GM21717 (cell line): ENCODE measurements at regions not wholly inside any gene's neighbourhood (a gene's known extent, or its start where the extent isn't known, plus 50 kb on each side); places are given as distances from the start of the nearest gene placed in this dataset.

Experiments
- ATAC-seq: cut with Tn5 transposase; IDR thresholded peaks from one replicate; pipeline ENCODE4 v1.9.1; 2021; ENCODE audit warnings: mild to moderate bottlenecking, moderate library complexity; ENCODE audit not compliant: unreplicated experiment

GRCh38 chr2:21280793-21281192 is 157.0 kb downstream of the TDRD15 start:
- ATAC-seq, result no peak

GRCh38 chr2:21281384-21281783 is 157.6 kb downstream of the TDRD15 start:
- ATAC-seq, result no peak

GRCh38 chr2:21281791-21282514 is 158.2 kb downstream of the TDRD15 start:
- ATAC-seq, result no peak

GRCh38 chr2:21282515-21282898 is 158.7 kb downstream of the TDRD15 start:
- ATAC-seq, result no peak

GRCh38 chr2:21288299-21288698 is 164.5 kb downstream of the TDRD15 start:
- ATAC-seq, result no peak

- no peak for ATAC-seq
Measured at GRCh38 chr2:21288739-21289520, 165.2 kb downstream of the TDRD15 start.

GRCh38 chr2:21289551-21289950 is 165.8 kb downstream of the TDRD15 start:
- ATAC-seq, result no peak

GRCh38 chr2:21289989-21290388 is 166.2 kb downstream of the TDRD15 start:
- no peak for ATAC-seq

GRCh38 chr2:21291426-21291825 is 167.7 kb downstream of the TDRD15 start:
- no peak for ATAC-seq

GRCh38 chr2:21294446-21294845 is 170.7 kb downstream of the TDRD15 start:
- no peak for ATAC-seq

- no peak for ATAC-seq
Measured at GRCh38 chr2:21299411-21299810, 175.6 kb downstream of the TDRD15 start.

GRCh38 chr2:21301871-21302455 is 178.2 kb downstream of the TDRD15 start:
- no peak for ATAC-seq

GRCh38 chr2:21303876-21304275 is 180.1 kb downstream of the TDRD15 start:
- ATAC-seq, result no peak

- ATAC-seq, result no peak
Measured at GRCh38 chr2:21305581-21305980, 181.8 kb downstream of the TDRD15 start.

- no peak for ATAC-seq
Measured at GRCh38 chr2:21306235-21306634, 182.5 kb downstream of the TDRD15 start.

- no peak for ATAC-seq
Measured at GRCh38 chr2:21307037-21307436, 183.3 kb downstream of the TDRD15 start.

- ATAC-seq, result no peak
Measured at GRCh38 chr2:21310493-21310892, 186.7 kb downstream of the TDRD15 start.

- no peak for ATAC-seq
Measured at GRCh38 chr2:21314322-21314835, 190.6 kb downstream of the TDRD15 start.

- no peak for ATAC-seq
Measured at GRCh38 chr2:21317131-21317530, 193.4 kb downstream of the TDRD15 start.

GRCh38 chr2:21318263-21318662 is 194.5 kb downstream of the TDRD15 start:
- ATAC-seq, result no peak

- no peak for ATAC-seq
Measured at GRCh38 chr2:21326152-21326551, 202.4 kb downstream of the TDRD15 start.

- ATAC-seq, result no peak
Measured at GRCh38 chr2:21328177-21328576, 204.4 kb downstream of the TDRD15 start.
